HepG2 (cell line): ENCODE measurements at regions not wholly inside any gene's neighbourhood (a gene's known extent, or its start where the extent isn't known, plus 50 kb on each side); places are given as distances from the start of the nearest gene placed in this dataset.

Experiments used
- ATAC-seq: fragments of 200-7000 bp; cut with Tn5 transposase; 3 replicates; pipeline ENCODE4 v1.9.1; 2020; ENCODE audit warnings: mild to moderate bottlenecking, moderate library complexity
- BruUV-seq: library from RNA; stranded (reverse); fragments of 400-500 nt; replicated peaks from 2 replicates; lab custom pipeline; 2021; lab: Mats Ljungman, UMichigan
- CTCF ChIA-PET: fragments of 300-600 bp; formaldehyde crosslinking; extraction: SDS; loops from one replicate; lab custom pipeline; 2021; ENCODE audit warnings: low total read pairs, inconsistent platforms, low intra/inter-chr PET ratio; lab: Yijun Ruan, JAX
- POLR2A ChIA-PET: fragments of 350-600 bp; sonication (Branson Sonifier 250); formaldehyde crosslinking; loops from one replicate; lab custom pipeline; 2020; ENCODE audit warnings: antibody characterized with exemption, inconsistent platforms; lab: Yijun Ruan, JAX
- DNase-seq: peaks from one replicate; pipeline ENCODE4 v3.0.0-alpha.2; 2015; ENCODE audit warnings: low spot score
- FAIRE-seq: peaks from 3 replicates; lab custom pipeline; 2011; peaks lifted over from hg19 to GRCh38; lab: Jason Lieb, UNC
- H2AFZ ChIP-seq: one replicate; pipeline ENCODE4 v1.6.1; 2011; ENCODE audit warnings: low read length, inconsistent platforms
- H3K27ac ChIP-seq: fragments of 300-600 bp; 3 replicates; pipeline ENCODE4 v1.8.0; 2011; ENCODE audit warnings: mixed run types, mild to moderate bottlenecking, mixed read lengths, low read length, inconsistent platforms; ENCODE audit not compliant: insufficient read depth; ENCODE audit errors: extremely low read length
- H3K27me3 ChIP-seq, 2 experiments: fragments of 200-600 bp in 1 of 2; 2 replicates in 1 of 2; 3 replicates in 1 of 2; pipeline versions ENCODE4 v1.6.0 to v1.8.0; 2011; ENCODE audit warnings: low read length in 2 of 2, mild to moderate bottlenecking in 2 of 2, moderate library complexity in 2 of 2, inconsistent platforms in 1 of 2; ENCODE audit not compliant: insufficient read depth in 2 of 2, control insufficient read depth in 1 of 2
- H3K36me3 ChIP-seq, 2 experiments: fragments of 200-600 bp in 1 of 2; replicated peaks in 1 of 2; 2 replicates in 1 of 2; 3 replicates in 1 of 2; pipeline versions ENCODE4 v1.5.1 to v1.8.0; 2011; ENCODE audit warnings: low read length in 2 of 2, inconsistent platforms in 1 of 2; ENCODE audit not compliant: insufficient read depth in 2 of 2, control insufficient read depth in 1 of 2
- H3K4me1 ChIP-seq: 2 replicates; pipeline ENCODE4 v1.5.1; 2012; ENCODE audit warnings: low read length, inconsistent platforms; ENCODE audit not compliant: insufficient read depth
- H3K4me2 ChIP-seq: 2 replicates; pipeline ENCODE4 v1.6.0; 2011; ENCODE audit warnings: low read depth, low read length, inconsistent platforms
- H3K4me3 ChIP-seq, 3 experiments: fragments of 200-600 bp in 1 of 3; sonication (generic), shearing (Covaris generic) in 1 of 3; replicated peaks in 1 of 3; 2 replicates each; pipeline ENCODE4 v1.5.1; 2011 to 2016; ENCODE audit warnings: low read length in 3 of 3, inconsistent platforms in 2 of 3, low read depth in 2 of 3, mild to moderate bottlenecking in 2 of 3, control low read depth in 1 of 3, mixed read lengths in 1 of 3; ENCODE audit not compliant: insufficient read depth in 1 of 3
- H3K79me2 ChIP-seq: one replicate; pipeline ENCODE4 v1.6.1; 2011; ENCODE audit warnings: low read length, inconsistent platforms; ENCODE audit not compliant: insufficient read depth
- H3K9ac ChIP-seq: 2 replicates; pipeline ENCODE4 v1.6.0; 2011; ENCODE audit warnings: mild to moderate bottlenecking, low read depth, low read length, inconsistent platforms; ENCODE audit not compliant: insufficient read depth
- H3K9me3 ChIP-seq: 2 replicates; pipeline ENCODE4 v1.5.1; 2012; ENCODE audit warnings: mild to moderate bottlenecking, low read length
- H4K20me1 ChIP-seq: 2 replicates; pipeline ENCODE4 v1.6.0; 2011; ENCODE audit warnings: inconsistent platforms, mild to moderate bottlenecking, low read length, moderate library complexity; ENCODE audit not compliant: insufficient read depth
- EED ChIP-seq: sonication (generic); formaldehyde crosslinking; IDR thresholded peaks from 2 replicates; pipeline ENCODE4 v1.5.0; 2020; ENCODE audit warnings: mild to moderate bottlenecking, missing genetic modification reagents
- HDAC6 ChIP-seq: fragments of 200-600 bp; sonication (generic); IDR thresholded peaks from 2 replicates; pipeline ENCODE4 v1.7.0; 2017; ENCODE audit warnings: mild to moderate bottlenecking, antibody characterized with exemption, low read length, low read depth
- HNF4G ChIP-seq, 2 experiments: sonication (generic) in 1 of 2; formaldehyde crosslinking in 1 of 2; IDR thresholded peaks; 2 replicates each; pipeline versions ENCODE4 v1.4.0 to v1.6.1; 2011 to 2020; ENCODE audit warnings: borderline replicate concordance in 2 of 2, low read depth in 2 of 2, mild to moderate bottlenecking in 2 of 2, low read length in 1 of 2, missing genetic modification reagents in 1 of 2, moderate library complexity in 1 of 2
- HOXA5 ChIP-seq: sonication (generic); formaldehyde crosslinking; IDR thresholded peaks from 2 replicates; pipeline ENCODE4 v1.4.0; 2020; ENCODE audit warnings: missing genetic modification reagents
- PHF20 ChIP-seq: sonication (generic); formaldehyde crosslinking; IDR thresholded peaks from 2 replicates; pipeline ENCODE4 v1.5.0; 2020; ENCODE audit warnings: mild to moderate bottlenecking, missing genetic modification reagents
- PTBP1 ChIP-seq: fragments of 200-400 bp; formaldehyde crosslinking; IDR thresholded peaks from 2 replicates; pipeline ENCODE4 v1.6.1; 2018; ENCODE audit warnings: low read length, low read depth; ENCODE audit not compliant: poor library complexity, severe bottlenecking
- RELA ChIP-seq: sonication (generic); formaldehyde crosslinking; IDR thresholded peaks from 2 replicates; pipeline ENCODE4 v1.4.0; 2020; ENCODE audit warnings: missing genetic modification reagents
- SOX5 ChIP-seq: IDR thresholded peaks from 2 replicates; pipeline ENCODE4 v1.6.1; 2016; ENCODE audit warnings: borderline replicate concordance
- SPEN ChIP-seq: sonication (generic); formaldehyde crosslinking; IDR thresholded peaks from 2 replicates; pipeline ENCODE4 v1.5.1; 2020; ENCODE audit warnings: low read depth, mild to moderate bottlenecking, missing genetic modification reagents
- ZNF430 ChIP-seq: sonication (generic); formaldehyde crosslinking; IDR thresholded peaks from 2 replicates; pipeline ENCODE4 v1.9.0; 2021; ENCODE audit warnings: mild to moderate bottlenecking, missing genetic modification reagents
- ZNF569 ChIP-seq: sonication (generic); formaldehyde crosslinking; IDR thresholded peaks from 2 replicates; pipeline ENCODE4 v1.5.0; 2020; ENCODE audit warnings: mild to moderate bottlenecking, missing genetic modification reagents, moderate library complexity, borderline replicate concordance
- ZNF75D ChIP-seq: sonication (generic); formaldehyde crosslinking; IDR thresholded peaks from 2 replicates; pipeline ENCODE4 v1.8.1; 2023; ENCODE audit warnings: missing genetic modification reagents, mild to moderate bottlenecking, borderline replicate concordance
- ZNF883 ChIP-seq: sonication (generic); formaldehyde crosslinking; IDR thresholded peaks from 2 replicates; pipeline ENCODE4 v1.5.1; 2020; ENCODE audit warnings: mild to moderate bottlenecking, missing genetic modification reagents; ENCODE audit errors: not compliant biosample characterization
- in situ Hi-C: cut with HindIII; loops from 2 replicates; pipeline ENCODE4 v1.10.0; 2017; ENCODE audit warnings: low pct_unique_long_range_greater_than_20kb; ENCODE audit not compliant: extremely low pct_ligation_motif_present
- intact Hi-C: fragments of 100-400 bp; cut with micrococcal nuclease; formaldehyde crosslinking; loops from one replicate; pipeline ENCODE4 v1.10.0; 2022; ENCODE audit not compliant: unreplicated experiment
- TF ChIP-seq, protein P1 (sequence below): IDR thresholded peaks from 2 replicates; pipeline ENCODE4 v1.6.1; 2016; ENCODE audit warnings: low read depth, missing genetic modification reagents, missing compliant biosample characterization
- TF ChIP-seq, protein P2 (sequence below): sonication (generic); formaldehyde crosslinking; IDR thresholded peaks from 2 replicates; pipeline ENCODE4 v1.4.0; 2020; ENCODE audit warnings: mild to moderate bottlenecking, missing genetic modification reagents
- TF ChIP-seq, protein P3 (sequence below): sonication (generic); formaldehyde crosslinking; IDR thresholded peaks from 2 replicates; pipeline ENCODE4 v1.5.1; 2020; ENCODE audit warnings: mild to moderate bottlenecking, missing genetic modification reagents, moderate library complexity

DNA sequence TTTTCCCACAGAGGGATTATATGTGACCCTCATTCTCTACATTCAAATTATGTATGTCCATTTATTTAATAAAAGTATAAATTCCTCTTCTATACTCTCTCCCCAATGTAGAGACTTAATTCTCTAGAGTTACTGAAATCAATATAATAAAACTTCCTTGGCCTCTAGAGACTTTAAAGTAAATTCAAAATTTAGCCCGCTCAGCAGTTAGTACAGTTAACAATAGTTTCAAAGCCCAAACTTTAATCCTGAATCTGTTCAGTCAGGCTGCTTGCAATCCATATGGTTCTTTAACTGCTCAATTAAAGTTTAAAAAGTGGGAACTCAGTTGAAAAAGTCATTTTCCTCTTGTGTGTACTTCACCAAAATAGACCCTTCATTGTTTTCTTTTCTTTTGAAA, 2558.4 kb downstream of the ARAP2 start (continued):
- TF ChIP-seq, protein P1, sequence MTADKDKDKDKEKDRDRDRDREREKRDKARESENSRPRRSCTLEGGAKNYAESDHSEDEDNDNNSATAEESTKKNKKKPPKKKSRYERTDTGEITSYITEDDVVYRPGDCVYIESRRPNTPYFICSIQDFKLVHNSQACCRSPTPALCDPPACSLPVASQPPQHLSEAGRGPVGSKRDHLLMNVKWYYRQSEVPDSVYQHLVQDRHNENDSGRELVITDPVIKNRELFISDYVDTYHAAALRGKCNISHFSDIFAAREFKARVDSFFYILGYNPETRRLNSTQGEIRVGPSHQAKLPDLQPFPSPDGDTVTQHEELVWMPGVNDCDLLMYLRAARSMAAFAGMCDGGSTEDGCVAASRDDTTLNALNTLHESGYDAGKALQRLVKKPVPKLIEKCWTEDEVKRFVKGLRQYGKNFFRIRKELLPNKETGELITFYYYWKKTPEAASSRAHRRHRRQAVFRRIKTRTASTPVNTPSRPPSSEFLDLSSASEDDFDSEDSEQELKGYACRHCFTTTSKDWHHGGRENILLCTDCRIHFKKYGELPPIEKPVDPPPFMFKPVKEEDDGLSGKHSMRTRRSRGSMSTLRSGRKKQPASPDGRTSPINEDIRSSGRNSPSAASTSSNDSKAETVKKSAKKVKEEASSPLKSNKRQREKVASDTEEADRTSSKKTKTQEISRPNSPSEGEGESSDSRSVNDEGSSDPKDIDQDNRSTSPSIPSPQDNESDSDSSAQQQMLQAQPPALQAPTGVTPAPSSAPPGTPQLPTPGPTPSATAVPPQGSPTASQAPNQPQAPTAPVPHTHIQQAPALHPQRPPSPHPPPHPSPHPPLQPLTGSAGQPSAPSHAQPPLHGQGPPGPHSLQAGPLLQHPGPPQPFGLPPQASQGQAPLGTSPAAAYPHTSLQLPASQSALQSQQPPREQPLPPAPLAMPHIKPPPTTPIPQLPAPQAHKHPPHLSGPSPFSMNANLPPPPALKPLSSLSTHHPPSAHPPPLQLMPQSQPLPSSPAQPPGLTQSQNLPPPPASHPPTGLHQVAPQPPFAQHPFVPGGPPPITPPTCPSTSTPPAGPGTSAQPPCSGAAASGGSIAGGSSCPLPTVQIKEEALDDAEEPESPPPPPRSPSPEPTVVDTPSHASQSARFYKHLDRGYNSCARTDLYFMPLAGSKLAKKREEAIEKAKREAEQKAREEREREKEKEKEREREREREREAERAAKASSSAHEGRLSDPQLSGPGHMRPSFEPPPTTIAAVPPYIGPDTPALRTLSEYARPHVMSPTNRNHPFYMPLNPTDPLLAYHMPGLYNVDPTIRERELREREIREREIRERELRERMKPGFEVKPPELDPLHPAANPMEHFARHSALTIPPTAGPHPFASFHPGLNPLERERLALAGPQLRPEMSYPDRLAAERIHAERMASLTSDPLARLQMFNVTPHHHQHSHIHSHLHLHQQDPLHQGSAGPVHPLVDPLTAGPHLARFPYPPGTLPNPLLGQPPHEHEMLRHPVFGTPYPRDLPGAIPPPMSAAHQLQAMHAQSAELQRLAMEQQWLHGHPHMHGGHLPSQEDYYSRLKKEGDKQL, result no peak
- no peak for TF ChIP-seq ZNF75D

DNA sequence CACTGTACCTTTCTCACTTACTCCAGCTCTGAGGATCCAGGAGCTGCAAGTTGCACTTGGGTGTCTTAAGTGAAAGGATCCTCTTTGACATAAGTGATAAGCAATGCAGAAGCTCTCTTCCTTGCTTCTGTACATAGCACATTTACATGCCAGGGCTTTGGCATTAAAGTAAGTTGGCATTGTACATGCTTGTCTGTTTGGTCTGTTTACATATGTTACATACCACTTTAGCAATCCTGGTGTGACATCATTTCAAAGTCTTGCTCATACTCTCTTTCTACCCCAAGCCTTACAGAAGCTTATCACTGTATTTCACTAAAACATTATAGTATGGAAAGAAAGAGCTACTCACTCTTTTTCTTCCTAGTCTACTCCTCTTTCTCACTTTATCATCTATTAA, 2548.3 kb downstream of the ARAP2 start:
- Histone ChIP-seq H3K4me2 (no peak overlapping the region), H3K27me3 (no peaks in the 10 kb centered on the region), H3K9ac (no peak overlapping the region), H3K27ac (no peak overlapping the region), H3K9me3 (peaks cover 77% of the 10 kb centered on the region), H3K36me3 (no peaks in the 10 kb centered on the region), H3K4me3 (no peak overlapping the region), H3K79me2 (no peaks in the 10 kb centered on the region), H4K20me1 (no peaks in the 10 kb centered on the region), H3K4me1 (no peaks in the 10 kb centered on the region), H2AFZ (no peak overlapping the region)
- ATAC-seq, result no peak
- FAIRE-seq, result no peak
- no TSS peak for BruUV-seq
- intact Hi-C loops (no loop called here), in situ Hi-C loops (no loop called here)
- DNase-seq, result no peak
- ChIA-PET POLR2A (no interaction called here), CTCF (no interaction called here)
- TF ChIP-seq RELA (CRISPR knock-in tag) (no peak), HDAC6 (no peak), PTBP1 (no peak), PHF20 (CRISPR knock-in tag) (no peak), ZNF883 (CRISPR knock-in tag) (no peak), HOXA5 (CRISPR knock-in tag) (no peak), ZNF430 (CRISPR knock-in tag) (no peak), SOX5 (CRISPR knock-in tag) (no peak), HNF4G (IDR thresholded peaks at IDR 0.05; ENCODE audit: borderline replicate concordance, low read depth, low read length) (no peak), HNF4G (CRISPR knock-in tag; IDR thresholded peaks at IDR 0.05; ENCODE audit: borderline replicate concordance, low read depth) (no peak), SPEN (CRISPR knock-in tag) (no peak), ZNF569 (CRISPR knock-in tag) (no peak), EED (no peak)
- TF ChIP-seq, protein P2, sequence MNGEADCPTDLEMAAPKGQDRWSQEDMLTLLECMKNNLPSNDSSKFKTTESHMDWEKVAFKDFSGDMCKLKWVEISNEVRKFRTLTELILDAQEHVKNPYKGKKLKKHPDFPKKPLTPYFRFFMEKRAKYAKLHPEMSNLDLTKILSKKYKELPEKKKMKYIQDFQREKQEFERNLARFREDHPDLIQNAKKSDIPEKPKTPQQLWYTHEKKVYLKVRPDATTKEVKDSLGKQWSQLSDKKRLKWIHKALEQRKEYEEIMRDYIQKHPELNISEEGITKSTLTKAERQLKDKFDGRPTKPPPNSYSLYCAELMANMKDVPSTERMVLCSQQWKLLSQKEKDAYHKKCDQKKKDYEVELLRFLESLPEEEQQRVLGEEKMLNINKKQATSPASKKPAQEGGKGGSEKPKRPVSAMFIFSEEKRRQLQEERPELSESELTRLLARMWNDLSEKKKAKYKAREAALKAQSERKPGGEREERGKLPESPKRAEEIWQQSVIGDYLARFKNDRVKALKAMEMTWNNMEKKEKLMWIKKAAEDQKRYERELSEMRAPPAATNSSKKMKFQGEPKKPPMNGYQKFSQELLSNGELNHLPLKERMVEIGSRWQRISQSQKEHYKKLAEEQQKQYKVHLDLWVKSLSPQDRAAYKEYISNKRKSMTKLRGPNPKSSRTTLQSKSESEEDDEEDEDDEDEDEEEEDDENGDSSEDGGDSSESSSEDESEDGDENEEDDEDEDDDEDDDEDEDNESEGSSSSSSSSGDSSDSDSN (CRISPR knock-in tag), result no peak
- TF ChIP-seq, protein P3, sequence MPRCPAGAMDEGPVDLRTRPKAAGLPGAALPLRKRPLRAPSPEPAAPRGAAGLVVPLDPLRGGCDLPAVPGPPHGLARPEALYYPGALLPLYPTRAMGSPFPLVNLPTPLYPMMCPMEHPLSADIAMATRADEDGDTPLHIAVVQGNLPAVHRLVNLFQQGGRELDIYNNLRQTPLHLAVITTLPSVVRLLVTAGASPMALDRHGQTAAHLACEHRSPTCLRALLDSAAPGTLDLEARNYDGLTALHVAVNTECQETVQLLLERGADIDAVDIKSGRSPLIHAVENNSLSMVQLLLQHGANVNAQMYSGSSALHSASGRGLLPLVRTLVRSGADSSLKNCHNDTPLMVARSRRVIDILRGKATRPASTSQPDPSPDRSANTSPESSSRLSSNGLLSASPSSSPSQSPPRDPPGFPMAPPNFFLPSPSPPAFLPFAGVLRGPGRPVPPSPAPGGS, result no peak
